ENCODE measurements at regions not wholly inside any gene's neighbourhood (a gene's known extent, or its start where the extent isn't known, plus 50 kb on each side); places are given as distances from the start of the nearest gene placed in this dataset.

DNA sequence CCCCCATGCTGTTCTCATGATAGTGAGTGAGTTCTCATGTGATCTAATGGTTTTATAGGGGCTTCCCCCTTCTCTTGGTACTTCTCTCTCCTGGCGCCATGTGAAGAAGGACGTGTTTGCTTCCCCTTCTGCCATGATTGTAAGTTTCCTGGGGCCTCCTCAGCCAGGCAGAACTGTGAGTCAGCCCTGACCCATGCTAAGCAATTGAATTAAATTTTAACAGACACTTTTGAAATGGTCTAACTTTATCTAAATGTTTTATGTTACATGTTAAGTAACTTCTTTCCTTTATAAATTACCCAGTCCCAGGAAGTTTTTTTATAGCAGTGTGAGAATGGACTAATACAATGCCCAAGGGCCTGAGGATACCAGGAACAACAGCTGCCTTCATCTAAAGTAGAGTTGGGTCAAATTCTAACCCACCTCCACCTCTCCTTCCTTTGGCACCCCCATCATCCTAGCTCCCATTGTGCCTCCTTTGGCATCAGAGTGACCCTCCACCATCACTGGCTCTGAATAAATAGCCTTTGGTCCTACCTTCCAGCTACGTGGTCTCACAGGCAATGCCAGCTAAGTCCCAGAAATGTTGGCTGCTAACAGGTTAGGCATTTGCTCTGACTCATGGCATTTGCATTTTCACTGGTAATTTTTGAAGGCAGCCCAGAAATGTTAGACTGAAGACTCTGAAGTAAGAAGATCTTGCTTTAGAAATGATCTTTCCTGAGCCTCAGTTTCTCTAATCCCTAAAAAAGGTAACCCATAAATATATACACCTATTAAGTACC is 182.1 kb downstream of the MOSPD2 start:
- Histone ChIP-seq H3K79me1 (ENCODE audit: low read depth in 1 of 2, low read length in 2 of 2) (no peaks in the 10 kb centered on the region), H2AFZ (replicated peaks; ENCODE audit: low read length, poor library complexity) (peak overlapping the region; percentile 41), H3K27me3 (ENCODE audit: control insufficient read depth, insufficient read depth, low read length) (no peaks in the 10 kb centered on the region), H3K4ac (ENCODE audit: low read depth, low read length) (no peak overlapping the region), H3K23ac (ENCODE audit: low read depth, low read length) (no peak overlapping the region), H4K20me1 (ENCODE audit: insufficient read depth, low read length) (no peaks in the 10 kb centered on the region), H2AK5ac (ENCODE audit: low read depth, low read length) (no peak overlapping the region), H3K9me3 (ENCODE audit: control insufficient read depth, insufficient read depth, low read length) (no peaks in the 10 kb centered on the region), H2BK20ac (ENCODE audit: low read depth, low read length) (no peak overlapping the region), H3K18ac (ENCODE audit: low read depth, low read length) (no peak overlapping the region), H2BK15ac (ENCODE audit: low read depth, low read length) (no peak overlapping the region), H4K8ac (ENCODE audit: low read depth in 2 of 2, low read length in 2 of 2) (no peak overlapping the region), H3K4me3 (ENCODE audit: insufficient read depth, low read depth, low read length) (no peak overlapping the region), H3K4me1 (ENCODE audit: control insufficient read depth, insufficient read depth, low read length) (peaks cover 2% of the 10 kb centered on the region; the same call in 1 of the 2 replicates), H3K36me3 (ENCODE audit: control insufficient read depth, insufficient read depth, low read length) (no peaks in the 10 kb centered on the region), H4K91ac (ENCODE audit: insufficient read depth, low read depth, low read length) (no peak overlapping the region), H2AK9ac (replicated peaks; ENCODE audit: low read depth, low read length, poor library complexity) (no peak overlapping the region), H2BK120ac (ENCODE audit: low read depth, low read length) (no peak overlapping the region), H3K27ac (ENCODE audit: insufficient read depth, low read length) (no peak overlapping the region), H3K14ac (replicated peaks; ENCODE audit: low read depth, low read length) (no peak overlapping the region), H4K5ac (ENCODE audit: low read depth, low read length) (no peak overlapping the region), H2BK5ac (ENCODE audit: low read depth, low read length, poor library complexity, severe bottlenecking) (peak overlapping the region; percentile 24), H3K9ac (ENCODE audit: low read depth, low read length) (no peak overlapping the region), H3K4me2 (ENCODE audit: low read depth, low read length) (no peak overlapping the region; the same call in 1 of the 2 replicates), H3K9me1 (ENCODE audit: insufficient read depth, low read length) (no peaks in the 10 kb centered on the region), H3K56ac (ENCODE audit: extremely low read depth, insufficient read depth, low read length) (no peak overlapping the region)
- WGBS, 2 experiments (ENCODE audit: extremely low coverage in 2 of 2, insufficient read length in 1 of 2): no CpG with 5 or more reads among the region's 3 CpGs
- dilution Hi-C loops (cut with HindIII; ENCODE audit: low sequenced_read_pairs, unreplicated experiment): no loop called here
- ChIA-PET CTCF (interaction anchor here (0.7 kb wide), 1 partner anchor 228 kb away, joined by 3 read pairs; no protein-coding TSS in a partner anchor), POLR2A (ENCODE audit: unreplicated experiment) (no interaction called here)
- in situ Hi-C loops (cut with MboI; ENCODE audit: low sequenced_read_pairs): no loop called here
- DNase-seq: peak; percentile 51
- ATAC-seq (ENCODE audit: low read depth): peak; percentile 57
- intact Hi-C loops (cut with micrococcal nuclease): loop anchor here (5.0 kb wide), 1 partner anchor 183 kb away; the partner anchor contains the start of genes FANCB and MOSPD2
- no TSS peak for BruUV-seq (replicated peaks)
- TF ChIP-seq, protein P1, sequence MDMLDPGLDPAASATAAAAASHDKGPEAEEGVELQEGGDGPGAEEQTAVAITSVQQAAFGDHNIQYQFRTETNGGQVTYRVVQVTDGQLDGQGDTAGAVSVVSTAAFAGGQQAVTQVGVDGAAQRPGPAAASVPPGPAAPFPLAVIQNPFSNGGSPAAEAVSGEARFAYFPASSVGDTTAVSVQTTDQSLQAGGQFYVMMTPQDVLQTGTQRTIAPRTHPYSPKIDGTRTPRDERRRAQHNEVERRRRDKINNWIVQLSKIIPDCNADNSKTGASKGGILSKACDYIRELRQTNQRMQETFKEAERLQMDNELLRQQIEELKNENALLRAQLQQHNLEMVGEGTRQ (IDR thresholded peaks at IDR 0.05; ENCODE audit: low read depth, low read length): no peak
- no peak for TF ChIP-seq RFX5 (IDR thresholded peaks at IDR 0.05; ENCODE audit: low read depth, low read length)
- no peak for TF ChIP-seq FOS (IDR thresholded peaks at IDR 0.05; ENCODE audit: low read depth, low read length)
- no peak for TF ChIP-seq CHD1 (IDR thresholded peaks at IDR 0.05; ENCODE audit: low read depth, low read length)
- TF ChIP-seq SMC3 (IDR thresholded peaks at IDR 0.05; ENCODE audit: low read depth, low read length): no peak
- TF ChIP-seq BHLHE40 (IDR thresholded peaks at IDR 0.05; ENCODE audit: low read depth, low read length): no peak
- TF ChIP-seq MAZ (IDR thresholded peaks at IDR 0.05; ENCODE audit: borderline replicate concordance, low read depth, low read length): no peak
- no peak for TF ChIP-seq RAD21 (IDR thresholded peaks at IDR 0.05; ENCODE audit: low read length)
- no peak for TF ChIP-seq POLR2A (IDR thresholded peaks at IDR 0.05; ENCODE audit: low read depth, low read length)
- TF ChIP-seq, protein P2, sequence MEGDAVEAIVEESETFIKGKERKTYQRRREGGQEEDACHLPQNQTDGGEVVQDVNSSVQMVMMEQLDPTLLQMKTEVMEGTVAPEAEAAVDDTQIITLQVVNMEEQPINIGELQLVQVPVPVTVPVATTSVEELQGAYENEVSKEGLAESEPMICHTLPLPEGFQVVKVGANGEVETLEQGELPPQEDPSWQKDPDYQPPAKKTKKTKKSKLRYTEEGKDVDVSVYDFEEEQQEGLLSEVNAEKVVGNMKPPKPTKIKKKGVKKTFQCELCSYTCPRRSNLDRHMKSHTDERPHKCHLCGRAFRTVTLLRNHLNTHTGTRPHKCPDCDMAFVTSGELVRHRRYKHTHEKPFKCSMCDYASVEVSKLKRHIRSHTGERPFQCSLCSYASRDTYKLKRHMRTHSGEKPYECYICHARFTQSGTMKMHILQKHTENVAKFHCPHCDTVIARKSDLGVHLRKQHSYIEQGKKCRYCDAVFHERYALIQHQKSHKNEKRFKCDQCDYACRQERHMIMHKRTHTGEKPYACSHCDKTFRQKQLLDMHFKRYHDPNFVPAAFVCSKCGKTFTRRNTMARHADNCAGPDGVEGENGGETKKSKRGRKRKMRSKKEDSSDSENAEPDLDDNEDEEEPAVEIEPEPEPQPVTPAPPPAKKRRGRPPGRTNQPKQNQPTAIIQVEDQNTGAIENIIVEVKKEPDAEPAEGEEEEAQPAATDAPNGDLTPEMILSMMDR (conservative IDR thresholded peaks at IDR 0.05; ENCODE audit: low read depth, low read length): no peak
- TF ChIP-seq RCOR1 (IDR thresholded peaks at IDR 0.05; ENCODE audit: insufficient replicate concordance, low read length): no peak
- TF ChIP-seq NFE2L2 (IDR thresholded peaks at IDR 0.05; ENCODE audit: low read depth, low read length): no peak
- TF ChIP-seq CEBPB (IDR thresholded peaks at IDR 0.05; ENCODE audit: low read depth, low read length): no peak
- no peak for TF ChIP-seq MXI1 (IDR thresholded peaks at IDR 0.05; ENCODE audit: borderline replicate concordance, low read depth, low read length)
- TF ChIP-seq, protein P3, sequence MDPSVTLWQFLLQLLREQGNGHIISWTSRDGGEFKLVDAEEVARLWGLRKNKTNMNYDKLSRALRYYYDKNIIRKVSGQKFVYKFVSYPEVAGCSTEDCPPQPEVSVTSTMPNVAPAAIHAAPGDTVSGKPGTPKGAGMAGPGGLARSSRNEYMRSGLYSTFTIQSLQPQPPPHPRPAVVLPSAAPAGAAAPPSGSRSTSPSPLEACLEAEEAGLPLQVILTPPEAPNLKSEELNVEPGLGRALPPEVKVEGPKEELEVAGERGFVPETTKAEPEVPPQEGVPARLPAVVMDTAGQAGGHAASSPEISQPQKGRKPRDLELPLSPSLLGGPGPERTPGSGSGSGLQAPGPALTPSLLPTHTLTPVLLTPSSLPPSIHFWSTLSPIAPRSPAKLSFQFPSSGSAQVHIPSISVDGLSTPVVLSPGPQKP (IDR thresholded peaks at IDR 0.05; ENCODE audit: borderline replicate concordance, low read depth, low read length): no peak

All from IMR-90 (cell line).